Breast epithelium (tissue), 3 donors: ENCODE measurements at regions not wholly inside any gene's neighbourhood (a gene's known extent, or its start where the extent isn't known, plus 50 kb on each side); places are given as distances from the start of the nearest gene placed in this dataset.

Experiments
- CTCF ChIP-seq, 3 donors: fragments of 450-650 bp; IDR thresholded peaks; one replicate each; pipeline ENCODE4 v1.5.1; 2016 to 2017; ENCODE audit warnings: antibody characterized with exemption in 3 of 3, mild to moderate bottlenecking in 3 of 3, moderate library complexity in 3 of 3
- POLR2A ChIP-seq: fragments of 450-650 bp; IDR thresholded peaks from one replicate; pipeline ENCODE4 v1.6.1; 2016; ENCODE audit warnings: antibody characterized with exemption, mild to moderate bottlenecking, moderate library complexity
- POLR2AphosphoS5 ChIP-seq, 3 donors: sonication (generic); formaldehyde crosslinking; IDR thresholded peaks; one replicate each; pipeline ENCODE4 v1.6.1; 2017; ENCODE audit warnings: antibody characterized with exemption in 3 of 3

- TF ChIP-seq CTCF (IDR thresholded peaks at IDR 0.05) (no peak), POLR2A (no peak), POLR2AphosphoS5 (IDR thresholded peaks at IDR 0.05) (no peak)
Observed at GRCh38 chrX:78387364-78387763, 60.0 kb upstream of the CYSLTR1 start.
